NCI-H146 (cell line): ENCODE measurements at regions not wholly inside any gene's neighbourhood (a gene's known extent, or its start where the extent isn't known, plus 50 kb on each side); places are given as distances from the start of the nearest gene placed in this dataset.

Source experiments
- DNase-seq: peaks from one replicate; lab custom pipeline; 2025; lab: John Stamatoyannopoulos, UW

GRCh38 chr9:78566521-78566920, 269.6 kb downstream of the PSAT1 start:
- DNase-seq: no peak

- DNase-seq: no peak
Measured at GRCh38 chr9:78566948-78567675, 270.2 kb downstream of the PSAT1 start.

GRCh38 chr9:78567693-78568092, 270.8 kb downstream of the PSAT1 start:
- no peak for DNase-seq

GRCh38 chr9:78568774-78569173, 271.8 kb downstream of the PSAT1 start:
- no peak for DNase-seq

- no peak for DNase-seq
Measured at GRCh38 chr9:78572266-78572665, 275.3 kb downstream of the PSAT1 start.

GRCh38 chr9:78573205-78573604, 276.3 kb downstream of the PSAT1 start:
- DNase-seq: no peak

GRCh38 chr9:78573669-78574068, 276.7 kb downstream of the PSAT1 start:
- DNase-seq: no peak

- DNase-seq: peak; percentile 79
Measured at GRCh38 chr9:78574354-78575045, 277.6 kb downstream of the PSAT1 start.

- DNase-seq: peak; percentile 39
Measured at GRCh38 chr9:78575081-78575480, 278.2 kb downstream of the PSAT1 start.

GRCh38 chr9:78575771-78576170, 278.8 kb downstream of the PSAT1 start:
- DNase-seq: no peak

GRCh38 chr9:78577156-78577906, 280.4 kb downstream of the PSAT1 start:
- DNase-seq: no peak

- no peak for DNase-seq
Measured at GRCh38 chr9:78578072-78578471, 281.1 kb downstream of the PSAT1 start.

- no peak for DNase-seq
Measured at GRCh38 chr9:78582821-78583220, 285.9 kb downstream of the PSAT1 start.

- DNase-seq: no peak
Measured at GRCh38 chr9:78584589-78584988, 287.7 kb downstream of the PSAT1 start.

- DNase-seq: no peak
Measured at GRCh38 chr9:78585909-78586308, 289.0 kb downstream of the PSAT1 start.

- no peak for DNase-seq
Measured at GRCh38 chr9:78590068-78590467, 293.1 kb downstream of the PSAT1 start.

GRCh38 chr9:78592811-78593210, 295.9 kb downstream of the PSAT1 start:
- DNase-seq: no peak

- DNase-seq: no peak
Measured at GRCh38 chr9:78595200-78595945, 298.4 kb downstream of the PSAT1 start.

GRCh38 chr9:78596346-78596745, 299.4 kb downstream of the PSAT1 start:
- no peak for DNase-seq

GRCh38 chr9:78598120-78598519, 301.2 kb downstream of the PSAT1 start:
- DNase-seq: no peak

- no peak for DNase-seq
Measured at GRCh38 chr9:78599926-78600325, 303.0 kb downstream of the PSAT1 start.

- peak; percentile 63 for DNase-seq
Measured at GRCh38 chr9:78601957-78602565, 305.1 kb downstream of the PSAT1 start.
